Neural cell (in vitro differentiated cells): ENCODE measurements at regions not wholly inside any gene's neighbourhood (a gene's known extent, or its start where the extent isn't known, plus 50 kb on each side); places are given as distances from the start of the nearest gene placed in this dataset.

Experiments
- CTCF ChIP-seq: fragments of 450-650 bp; IDR thresholded peaks from 2 replicates; pipeline ENCODE4 v1.5.1; 2014; ENCODE audit warnings: antibody characterized with exemption, mild to moderate bottlenecking, moderate library complexity; ENCODE audit not compliant: poor library complexity, severe bottlenecking
- EP300 ChIP-seq: fragments of 450-650 bp; conservative IDR thresholded peaks from 2 replicates; pipeline ENCODE4 v1.6.1; 2014; ENCODE audit warnings: antibody characterized with exemption, mild to moderate bottlenecking, moderate library complexity; ENCODE audit not compliant: poor library complexity, severe bottlenecking
- EZH2 ChIP-seq: fragments of 200-600, 300-800 bp; shearing (Covaris generic), sonication (generic); IDR thresholded peaks from 2 replicates; pipeline ENCODE4 v1.6.1; 2014; ENCODE audit warnings: antibody characterized with exemption, low read length, borderline replicate concordance, mild to moderate bottlenecking; ENCODE audit not compliant: insufficient read depth, poor library complexity, severe bottlenecking
- MXI1 ChIP-seq: fragments of 450-650 bp; conservative IDR thresholded peaks from 2 replicates; pipeline ENCODE4 v1.6.1; 2014; ENCODE audit warnings: antibody characterized with exemption, mild to moderate bottlenecking; ENCODE audit not compliant: poor library complexity, severe bottlenecking
- POLR2AphosphoS5 ChIP-seq: IDR thresholded peaks from 2 replicates; pipeline ENCODE4 v1.6.1; 2012
- RAD21 ChIP-seq: fragments of 450-650 bp; conservative IDR thresholded peaks from 2 replicates; pipeline ENCODE4 v1.6.1; 2014; ENCODE audit warnings: antibody characterized with exemption, mild to moderate bottlenecking, moderate library complexity
- SMC3 ChIP-seq: fragments of 450-650 bp; conservative IDR thresholded peaks from 2 replicates; pipeline ENCODE4 v1.6.1; 2014; ENCODE audit warnings: antibody characterized with exemption, mild to moderate bottlenecking, moderate library complexity; ENCODE audit not compliant: poor library complexity

DNA sequence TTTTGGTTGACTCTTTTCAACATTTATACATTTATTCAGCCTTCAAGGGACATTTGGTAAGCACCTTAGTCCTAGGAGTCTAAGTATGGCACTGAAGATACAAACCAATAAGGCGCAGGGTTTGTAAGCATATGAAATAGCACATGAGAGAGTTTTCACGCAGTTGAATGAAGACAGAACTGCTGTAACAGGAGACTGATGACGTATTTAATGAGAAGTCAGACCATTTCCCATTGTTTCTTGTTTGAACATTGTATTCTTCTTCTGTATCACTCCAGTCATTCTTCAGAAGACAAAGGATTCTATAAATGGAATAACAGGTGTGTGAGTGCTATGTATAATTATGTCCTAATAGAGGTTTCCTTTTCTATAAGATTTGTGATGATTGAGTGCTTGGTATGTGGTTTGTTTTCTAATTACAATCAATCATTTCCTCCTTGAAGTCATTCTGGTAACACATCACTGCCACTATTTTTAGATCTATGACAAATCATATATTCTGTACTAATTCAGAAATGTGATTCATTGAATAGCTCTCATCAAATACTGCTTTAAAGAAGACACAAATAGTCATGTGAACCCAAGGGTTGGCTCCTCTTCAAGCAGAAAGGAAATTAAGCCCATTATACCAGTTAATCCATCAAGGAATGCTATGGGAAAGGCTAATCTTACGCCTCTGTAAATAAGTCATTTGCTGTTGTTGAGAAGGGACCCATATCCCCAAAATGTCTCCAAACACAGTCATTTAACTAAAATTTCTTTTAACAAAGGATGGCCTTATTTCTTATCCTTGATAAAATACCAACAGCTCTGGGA lies 222.8 kb upstream of the NBEA start:
- TF ChIP-seq CTCF (no peak), MXI1 (no peak), POLR2AphosphoS5 (no peak), EZH2 (no peak), SMC3 (no peak), RAD21 (no peak), EP300 (peak; percentile 76)
